ENCODE measurements at regions not wholly inside any gene's neighbourhood (a gene's known extent, or its start where the extent isn't known, plus 50 kb on each side); places are given as distances from the start of the nearest gene placed in this dataset.

DNA sequence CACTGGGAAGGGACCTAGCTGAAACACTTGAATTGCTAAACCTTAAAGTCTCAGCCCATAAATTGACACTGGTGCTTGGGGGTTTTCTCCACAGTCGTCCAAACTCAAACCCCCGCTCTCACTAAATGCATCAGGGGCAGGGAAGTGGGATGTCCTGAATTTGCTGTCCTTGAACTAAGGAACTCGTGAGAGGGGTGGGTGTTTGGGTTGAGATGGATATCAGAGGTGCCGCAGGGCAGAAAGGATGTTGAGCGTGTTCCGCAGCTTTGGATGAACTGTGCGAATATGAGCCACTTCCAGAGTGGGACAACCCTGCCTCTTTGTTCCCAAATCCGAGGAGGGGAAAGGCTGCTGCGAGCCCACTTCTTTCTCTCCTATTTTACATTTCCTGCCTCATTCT lies 90.3 kb upstream of the LYZL2 start:
- TF ChIP-seq, protein P1, sequence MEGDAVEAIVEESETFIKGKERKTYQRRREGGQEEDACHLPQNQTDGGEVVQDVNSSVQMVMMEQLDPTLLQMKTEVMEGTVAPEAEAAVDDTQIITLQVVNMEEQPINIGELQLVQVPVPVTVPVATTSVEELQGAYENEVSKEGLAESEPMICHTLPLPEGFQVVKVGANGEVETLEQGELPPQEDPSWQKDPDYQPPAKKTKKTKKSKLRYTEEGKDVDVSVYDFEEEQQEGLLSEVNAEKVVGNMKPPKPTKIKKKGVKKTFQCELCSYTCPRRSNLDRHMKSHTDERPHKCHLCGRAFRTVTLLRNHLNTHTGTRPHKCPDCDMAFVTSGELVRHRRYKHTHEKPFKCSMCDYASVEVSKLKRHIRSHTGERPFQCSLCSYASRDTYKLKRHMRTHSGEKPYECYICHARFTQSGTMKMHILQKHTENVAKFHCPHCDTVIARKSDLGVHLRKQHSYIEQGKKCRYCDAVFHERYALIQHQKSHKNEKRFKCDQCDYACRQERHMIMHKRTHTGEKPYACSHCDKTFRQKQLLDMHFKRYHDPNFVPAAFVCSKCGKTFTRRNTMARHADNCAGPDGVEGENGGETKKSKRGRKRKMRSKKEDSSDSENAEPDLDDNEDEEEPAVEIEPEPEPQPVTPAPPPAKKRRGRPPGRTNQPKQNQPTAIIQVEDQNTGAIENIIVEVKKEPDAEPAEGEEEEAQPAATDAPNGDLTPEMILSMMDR (conservative IDR thresholded peaks at IDR 0.05; ENCODE audit: low read length) = no peak
- no peak for TF ChIP-seq EZH2phosphoT487 (IDR thresholded peaks at IDR 0.05; ENCODE audit: borderline replicate concordance)
- H3K9ac ChIP-seq (ENCODE audit: low read depth, low read length, poor library complexity, severe bottlenecking) = no peak overlapping the region
- H2AFZ ChIP-seq (ENCODE audit: low read length) = no peak overlapping the region
- no peaks in the 10 kb centered on the region for H3K27me3 ChIP-seq (ENCODE audit: insufficient read depth, low read length, poor library complexity, severe bottlenecking)
- no peak overlapping the region for H3K4me3 ChIP-seq (ENCODE audit: low read length, poor library complexity, severe bottlenecking)
- no peaks in the 10 kb centered on the region for H3F3A ChIP-seq (ENCODE audit: low read depth)
- no peaks in the 10 kb centered on the region for H3K9me3 ChIP-seq (ENCODE audit: insufficient read depth, low read depth, low read length)
- no peaks in the 10 kb centered on the region for H3K36me3 ChIP-seq (ENCODE audit: insufficient read depth, low read length)
- no peak overlapping the region for H3K4me2 ChIP-seq (ENCODE audit: low read depth, low read length, poor library complexity, severe bottlenecking)
- H4K20me1 ChIP-seq (ENCODE audit: insufficient read depth, low read length, poor library complexity, severe bottlenecking) = no peaks in the 10 kb centered on the region
- H3K4me1 ChIP-seq (ENCODE audit: insufficient read depth, low read length, poor library complexity, severe bottlenecking) = no peaks in the 10 kb centered on the region
- no peaks in the 10 kb centered on the region for H3K9me2 ChIP-seq (replicated peaks; ENCODE audit: low read depth, low read length)
- H3K79me2 ChIP-seq (ENCODE audit: insufficient read depth, low read length) = no peaks in the 10 kb centered on the region

DNA sequence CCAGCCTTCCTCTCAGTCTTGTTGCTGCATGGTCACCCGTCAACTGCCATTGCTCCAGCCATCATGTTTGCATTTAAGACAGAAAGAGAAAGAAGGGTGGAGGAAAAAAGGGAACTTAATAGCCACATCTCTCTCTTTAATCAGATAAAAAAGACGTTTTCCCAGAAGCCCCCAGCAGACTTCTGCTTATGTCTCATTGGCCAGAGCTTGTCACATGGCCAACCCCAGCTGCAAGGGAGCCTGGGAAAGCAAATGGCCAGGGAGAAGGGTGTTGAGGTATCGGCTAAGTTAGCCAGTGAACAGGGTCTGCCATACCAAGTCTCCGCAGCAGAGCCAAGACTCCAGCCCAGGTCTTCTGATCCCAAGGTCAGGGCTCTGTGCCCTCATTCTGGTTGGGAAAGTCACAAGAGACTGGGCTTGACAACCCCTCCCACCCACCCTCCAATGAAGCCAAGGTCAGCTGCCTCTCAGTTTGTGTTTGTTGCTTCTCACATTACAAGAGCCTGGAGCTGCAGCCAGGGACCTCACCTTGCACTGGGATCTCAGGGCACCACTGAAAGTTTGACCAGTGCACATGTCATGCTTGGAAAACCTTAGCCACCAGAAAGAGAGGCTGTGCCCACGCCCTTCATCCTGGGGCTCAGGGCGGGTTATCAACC lies 80.3 kb upstream of the LYZL2 start:
- Histone ChIP-seq H3K27me3 (ENCODE audit: insufficient read depth, low read length, poor library complexity, severe bottlenecking) (no peaks in the 10 kb centered on the region), H3K4me1 (ENCODE audit: insufficient read depth, low read length, poor library complexity, severe bottlenecking) (peaks cover 16% of the 10 kb centered on the region), H3K9me2 (replicated peaks; ENCODE audit: low read depth, low read length) (no peaks in the 10 kb centered on the region), H2AFZ (ENCODE audit: low read length) (no peak overlapping the region), H3K4me3 (ENCODE audit: low read length, poor library complexity, severe bottlenecking) (no peak overlapping the region), H4K20me1 (ENCODE audit: insufficient read depth, low read length, poor library complexity, severe bottlenecking) (no peaks in the 10 kb centered on the region), H3F3A (ENCODE audit: low read depth) (no peaks in the 10 kb centered on the region), H3K9me3 (ENCODE audit: insufficient read depth, low read depth, low read length) (peaks cover 10% of the 10 kb centered on the region; the same call in 1 of the 2 replicates), H3K79me2 (ENCODE audit: insufficient read depth, low read length) (no peaks in the 10 kb centered on the region), H3K4me2 (ENCODE audit: low read depth, low read length, poor library complexity, severe bottlenecking) (no peak overlapping the region), H3K36me3 (ENCODE audit: insufficient read depth, low read length) (no peaks in the 10 kb centered on the region), H3K9ac (ENCODE audit: low read depth, low read length, poor library complexity, severe bottlenecking) (no peak overlapping the region)
- TF ChIP-seq EZH2phosphoT487 (IDR thresholded peaks at IDR 0.05; ENCODE audit: borderline replicate concordance) = no peak
- TF ChIP-seq, protein P1 (conservative IDR thresholded peaks at IDR 0.05; ENCODE audit: low read length) = no peak

DNA sequence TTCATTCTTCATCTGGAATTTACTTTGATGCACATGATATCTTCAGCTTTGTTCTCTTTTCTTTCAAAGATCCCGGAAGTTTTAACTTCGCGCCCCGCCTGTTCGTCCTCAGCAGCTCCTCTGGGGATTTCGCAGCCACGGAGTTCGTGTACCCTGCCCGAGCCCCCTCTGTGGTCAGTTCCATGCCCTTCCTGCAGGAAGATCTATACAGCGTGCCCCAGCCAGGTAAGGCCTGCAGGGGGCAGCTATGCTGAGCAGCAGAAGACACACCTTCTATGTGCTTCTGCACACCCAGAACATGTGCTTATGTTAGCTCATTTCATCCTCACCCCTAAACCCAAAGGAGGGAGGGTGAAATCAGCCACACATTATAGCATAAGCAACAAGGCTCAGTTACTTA lies 79.7 kb upstream of the LYZL2 start:
- no peak overlapping the region for H3K9ac ChIP-seq (ENCODE audit: low read depth, low read length, poor library complexity, severe bottlenecking)
- H3K4me1 ChIP-seq (ENCODE audit: insufficient read depth, low read length, poor library complexity, severe bottlenecking) = peaks cover 17% of the 10 kb centered on the region
- H3K4me2 ChIP-seq (ENCODE audit: low read depth, low read length, poor library complexity, severe bottlenecking) = no peak overlapping the region
- H3K9me3 ChIP-seq (ENCODE audit: insufficient read depth, low read depth, low read length) = peaks cover 10% of the 10 kb centered on the region; the same call in 1 of the 2 replicates
- no peaks in the 10 kb centered on the region for H4K20me1 ChIP-seq (ENCODE audit: insufficient read depth, low read length, poor library complexity, severe bottlenecking)
- H3K27me3 ChIP-seq (ENCODE audit: insufficient read depth, low read length, poor library complexity, severe bottlenecking) = no peaks in the 10 kb centered on the region
- no peak overlapping the region for H2AFZ ChIP-seq (ENCODE audit: low read length)
- no peak overlapping the region for H3K4me3 ChIP-seq (ENCODE audit: low read length, poor library complexity, severe bottlenecking)
- TF ChIP-seq, protein P1 (conservative IDR thresholded peaks at IDR 0.05; ENCODE audit: low read length) = peak; percentile 46
- TF ChIP-seq EZH2phosphoT487 (IDR thresholded peaks at IDR 0.05; ENCODE audit: borderline replicate concordance) = no peak
- peaks cover 4% of the 10 kb centered on the region; the same call in 1 of the 2 replicates for H3K79me2 ChIP-seq (ENCODE audit: insufficient read depth, low read length)
- no peaks in the 10 kb centered on the region for H3K36me3 ChIP-seq (ENCODE audit: insufficient read depth, low read length)
- H3F3A ChIP-seq (ENCODE audit: low read depth) = no peaks in the 10 kb centered on the region
- H3K9me2 ChIP-seq (replicated peaks; ENCODE audit: low read depth, low read length) = no peaks in the 10 kb centered on the region
